ENCODE measurements at regions not wholly inside any gene's neighbourhood (a gene's known extent, or its start where the extent isn't known, plus 50 kb on each side); places are given as distances from the start of the nearest gene placed in this dataset.
A peak's percentile ranks its signal among the peaks of the same experiment; 100 is the strongest.
"Not testable (repeated sequence)": the region's sequence is repeated elsewhere in the genome, so short reads cannot be mapped to it uniquely, and the experiment has no call there.

GRCh38 chr18:59848002-59848401, 51.8 kb upstream of the PMAIP1 start:
- no peak for DNase-seq (ENCODE audit: low read depth)

GRCh38 chr18:59847491-59847846, 52.3 kb upstream of the PMAIP1 start:
- not testable (repeated sequence) for DNase-seq (ENCODE audit: low read depth)

GRCh38 chr18:59846814-59847490, 52.8 kb upstream of the PMAIP1 start:
- peak; percentile 86 for DNase-seq (ENCODE audit: low read depth)

- no peak for DNase-seq (ENCODE audit: low read depth)
These were observed 56.8 kb upstream of the PMAIP1 start for GRCh38 chr18:59842947-59843346.

- DNase-seq (ENCODE audit: low read depth): peak; percentile 36
These were observed 59.7 kb upstream of the PMAIP1 start for GRCh38 chr18:59839931-59840685.

- no peak for DNase-seq (ENCODE audit: low read depth)
These were observed 60.5 kb upstream of the PMAIP1 start for GRCh38 chr18:59839246-59839645.

GRCh38 chr18:59837586-59837985, 62.2 kb upstream of the PMAIP1 start:
- DNase-seq (ENCODE audit: low read depth): peak; percentile 84

GRCh38 chr18:59835605-59836379, 64.0 kb upstream of the PMAIP1 start:
- DNase-seq (ENCODE audit: low read depth): peak; percentile 37

- DNase-seq (ENCODE audit: low read depth): no peak
These were observed 65.5 kb upstream of the PMAIP1 start for GRCh38 chr18:59834267-59834666.

GRCh38 chr18:59833785-59834184, 66.0 kb upstream of the PMAIP1 start:
- no peak for DNase-seq (ENCODE audit: low read depth)

GRCh38 chr18:59823596-59824195, 76.1 kb upstream of the PMAIP1 start:
- DNase-seq (ENCODE audit: low read depth): peak; percentile 92

GRCh38 chr18:59822612-59823550, 76.9 kb upstream of the PMAIP1 start:
- DNase-seq (ENCODE audit: low read depth): peak; percentile 66

- peak; percentile 63 for DNase-seq (ENCODE audit: low read depth)
These were observed 77.8 kb upstream of the PMAIP1 start for GRCh38 chr18:59821983-59822382.

- no peak for DNase-seq (ENCODE audit: low read depth)
These were observed 79.1 kb upstream of the PMAIP1 start for GRCh38 chr18:59820663-59821062.

GRCh38 chr18:59818769-59819168, 81.0 kb upstream of the PMAIP1 start:
- no peak for DNase-seq (ENCODE audit: low read depth)

GRCh38 chr18:59814891-59815290, 84.9 kb upstream of the PMAIP1 start:
- DNase-seq (ENCODE audit: low read depth): peak; percentile 98

- DNase-seq (ENCODE audit: low read depth): peak; percentile 53
These were observed 85.9 kb upstream of the PMAIP1 start for GRCh38 chr18:59813942-59814341.

GRCh38 chr18:59810735-59811520, 88.9 kb upstream of the PMAIP1 start:
- no peak for DNase-seq (ENCODE audit: low read depth)

- no peak for DNase-seq (ENCODE audit: low read depth)
These were observed 89.6 kb upstream of the PMAIP1 start for GRCh38 chr18:59810183-59810582.

GRCh38 chr18:59802031-59802430, 97.8 kb upstream of the PMAIP1 start:
- DNase-seq (ENCODE audit: low read depth): no peak

- DNase-seq (ENCODE audit: low read depth): no peak
These were observed 98.2 kb upstream of the PMAIP1 start for GRCh38 chr18:59801576-59801975.
